DMS53 treated with DMSO at 0.1 percent for 48 hours (cell line): ENCODE measurements at regions not wholly inside any gene's neighbourhood (a gene's known extent, or its start where the extent isn't known, plus 50 kb on each side); places are given as distances from the start of the nearest gene placed in this dataset.
"Not testable (repeated sequence)": the region's sequence is repeated elsewhere in the genome, so short reads cannot be mapped to it uniquely, and the experiment has no call there.

Experiments
- DNase-seq: peaks from one replicate; lab custom pipeline; 2025; ENCODE audit not compliant: unreplicated experiment; lab: John Stamatoyannopoulos, UW

- DNase-seq, result no peak
These were observed 90.0 kb downstream of the GPR88 start for GRCh38 chr1:100627936-100628335.

DNA sequence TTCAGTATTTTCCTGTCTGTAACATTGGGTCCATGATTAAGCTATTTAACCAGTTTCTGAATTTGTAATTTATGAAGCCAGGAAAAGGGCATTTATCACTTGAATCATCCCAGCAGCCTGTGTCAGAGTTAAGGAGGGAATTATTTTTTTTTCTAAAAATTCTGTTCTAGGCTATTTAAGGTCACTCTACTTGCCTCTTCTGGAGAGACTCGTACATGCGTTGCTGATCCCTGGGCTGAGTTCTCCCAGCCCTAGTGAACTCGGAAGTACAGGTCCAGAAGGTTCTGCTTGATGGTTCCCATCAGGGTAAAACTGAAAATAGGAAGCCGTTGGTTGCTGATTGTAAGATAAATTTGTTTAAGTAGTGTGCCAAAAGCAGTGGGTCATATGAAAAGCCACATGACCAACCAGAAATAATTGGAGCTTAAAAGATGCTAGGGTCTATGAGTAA is 90.7 kb downstream of the GPR88 start:
- DNase-seq, result no peak

- DNase-seq, result no peak
These were observed 90.2 kb upstream of the VCAM1 start for GRCh38 chr1:100629391-100629790.

DNA sequence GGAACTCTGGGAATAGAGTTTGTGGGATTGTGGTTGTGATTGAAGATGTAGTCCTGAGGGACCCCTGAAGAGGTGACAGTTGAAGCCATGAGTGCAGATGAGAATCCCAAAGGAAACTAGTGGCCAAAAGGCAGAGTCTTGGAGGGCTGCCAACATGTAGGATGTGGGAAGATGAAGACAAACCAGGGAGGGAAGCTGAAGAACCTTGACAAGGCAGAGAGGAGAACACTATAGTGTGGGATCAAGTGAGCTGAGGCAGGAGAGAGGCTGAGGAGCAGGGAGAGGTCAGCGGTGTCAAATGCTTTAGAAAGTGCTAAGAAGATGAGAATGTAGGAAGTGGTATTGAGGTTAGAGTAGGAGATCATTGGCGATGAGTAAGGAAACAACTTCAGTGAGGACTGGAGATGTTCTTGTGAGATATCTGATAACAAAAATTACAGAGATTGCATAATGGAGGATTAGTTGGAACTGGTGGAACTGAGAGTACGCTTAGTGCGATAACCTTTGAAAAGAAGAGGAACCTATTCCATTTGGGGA is 88.5 kb upstream of the VCAM1 start:
- no peak for DNase-seq

DNA sequence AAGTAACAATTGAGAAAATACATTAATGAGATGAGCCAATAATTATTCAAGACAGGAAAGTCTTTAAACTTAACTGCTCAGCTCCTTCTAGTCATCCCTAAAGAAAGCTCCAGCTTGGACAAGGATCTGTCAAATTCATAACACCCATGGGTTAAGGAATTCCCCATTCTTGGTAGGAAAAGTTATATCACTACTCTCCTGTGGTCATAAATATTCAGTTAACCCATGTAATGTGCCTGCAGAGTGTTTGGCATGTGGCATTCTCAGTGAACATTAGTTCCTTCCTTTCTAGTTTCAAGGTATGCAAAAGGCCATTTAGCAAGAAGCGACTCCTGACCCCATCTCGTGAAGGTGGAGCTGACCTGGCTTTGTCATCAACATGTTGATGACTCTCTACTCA is 76.7 kb upstream of the VCAM1 start:
- no peak for DNase-seq

GRCh38 chr1:100643471-100644196 is 75.9 kb upstream of the VCAM1 start:
- no peak for DNase-seq

- DNase-seq, result no peak
These were observed 73.5 kb upstream of the VCAM1 start for GRCh38 chr1:100646001-100646400.

GRCh38 chr1:100649146-100649545 is 70.4 kb upstream of the VCAM1 start:
- no peak for DNase-seq

GRCh38 chr1:100657876-100658715 is 61.4 kb upstream of the VCAM1 start:
- DNase-seq, result no peak

DNA sequence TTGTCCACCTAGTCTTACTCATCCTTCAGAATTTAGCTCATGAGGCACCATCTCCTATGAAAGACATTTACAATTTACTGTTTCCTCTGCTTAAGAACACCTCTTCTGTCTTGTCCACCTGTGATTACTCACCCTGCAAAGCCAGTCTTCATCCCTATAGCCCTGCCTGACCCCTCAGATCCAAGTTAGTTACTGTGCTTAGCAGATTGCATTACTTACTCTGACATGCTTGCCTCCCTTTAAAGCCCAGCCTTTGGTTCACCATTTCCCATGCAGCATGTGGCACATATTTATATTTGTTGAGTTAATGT is 60.9 kb upstream of the VCAM1 start:
- no peak for DNase-seq

DNA sequence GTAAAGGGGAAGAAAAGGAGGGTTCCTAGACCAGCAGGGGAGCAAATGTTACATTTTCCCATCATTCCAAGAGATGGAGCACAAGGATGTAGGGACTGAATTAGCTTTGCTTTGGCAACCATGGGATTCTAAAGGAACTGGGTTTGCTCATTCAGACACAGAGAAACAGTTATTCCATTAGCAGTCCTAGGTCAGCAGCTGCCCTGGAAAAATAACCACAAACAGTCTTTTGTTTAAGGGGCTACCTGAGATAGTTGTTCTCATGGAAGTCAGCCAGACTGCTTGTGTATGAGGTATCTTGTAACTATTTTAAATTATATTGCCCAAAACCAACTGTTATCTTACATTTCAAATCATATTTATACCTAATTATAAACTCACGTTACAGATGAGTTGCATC is 58.4 kb upstream of the VCAM1 start:
- no peak for DNase-seq

DNA sequence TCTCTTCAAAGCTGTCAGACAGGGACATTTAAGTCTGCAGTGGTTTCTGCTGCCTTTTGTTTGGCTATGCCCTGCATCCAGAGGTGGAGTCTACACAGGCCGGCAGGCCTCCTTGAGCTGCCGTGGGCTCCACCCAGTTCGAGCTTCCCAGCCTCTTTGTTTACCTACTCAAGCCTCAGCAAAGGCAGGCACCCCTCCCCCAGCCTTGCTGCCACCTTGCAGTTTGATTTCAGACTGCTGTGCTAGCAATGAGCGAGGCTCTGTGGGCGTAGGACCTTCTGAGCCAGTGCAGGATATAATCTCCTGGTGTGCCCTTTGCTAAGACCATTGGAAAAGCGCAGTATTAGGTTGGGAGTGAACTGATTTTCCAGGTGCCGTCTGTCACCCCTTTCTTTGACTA is 51.0 kb upstream of the VCAM1 start:
- DNase-seq, result not testable (repeated sequence)
